Mucosa of descending colon (tissue), 3 donors: ENCODE measurements at regions not wholly inside any gene's neighbourhood (a gene's known extent, or its start where the extent isn't known, plus 50 kb on each side); places are given as distances from the start of the nearest gene placed in this dataset.

Experiments
- ATAC-seq: fragments of 200-7000 bp; cut with Tn5 transposase; one replicate; pipeline ENCODE4 v1.9.1; 2020; ENCODE audit warnings: mild to moderate bottlenecking, moderate library complexity
- DNase-seq, 3 donors: peaks; one replicate each; pipeline ENCODE4 v3.0.0-alpha.2; 2020
- H3K36me3 ChIP-seq: fragments of 200-600 bp; one replicate; pipeline ENCODE4 v1.8.0; 2021; ENCODE audit warnings: low read depth, mild to moderate bottlenecking
- H3K4me1 ChIP-seq: fragments of 200-600 bp; one replicate; pipeline ENCODE4 v1.8.0; 2021; ENCODE audit warnings: low read depth, mild to moderate bottlenecking
- H3K4me3 ChIP-seq: fragments of 200-600 bp; one replicate; pipeline ENCODE4 v1.8.0; 2021; ENCODE audit warnings: mild to moderate bottlenecking
- H3K9me3 ChIP-seq: fragments of 200-600 bp; one replicate; pipeline ENCODE4 v1.8.0; 2021; ENCODE audit warnings: mild to moderate bottlenecking
- CTCF ChIP-seq: fragments of 200-600 bp; IDR thresholded peaks from one replicate; pipeline ENCODE4 v1.8.0; 2022; ENCODE audit warnings: antibody characterized with exemption, mild to moderate bottlenecking
- intact Hi-C, 2 donors: fragments of 100-400 bp; cut with DNase I in 1 of 2; cut with micrococcal nuclease in 1 of 2; formaldehyde crosslinking; loops; one replicate each; pipeline versions ENCODE4 v1.11.0 to v1.11.1; 2022; cut with DNase I, micrococcal nuclease
- donor health status: DM: no; HTN: no; CAD: no; lungs with moderate emphysema.
- donor health status: DM: no; HTN: no; CAD: no.
- donor health status: DM: no; HTN: yes; CAD: no.

DNA sequence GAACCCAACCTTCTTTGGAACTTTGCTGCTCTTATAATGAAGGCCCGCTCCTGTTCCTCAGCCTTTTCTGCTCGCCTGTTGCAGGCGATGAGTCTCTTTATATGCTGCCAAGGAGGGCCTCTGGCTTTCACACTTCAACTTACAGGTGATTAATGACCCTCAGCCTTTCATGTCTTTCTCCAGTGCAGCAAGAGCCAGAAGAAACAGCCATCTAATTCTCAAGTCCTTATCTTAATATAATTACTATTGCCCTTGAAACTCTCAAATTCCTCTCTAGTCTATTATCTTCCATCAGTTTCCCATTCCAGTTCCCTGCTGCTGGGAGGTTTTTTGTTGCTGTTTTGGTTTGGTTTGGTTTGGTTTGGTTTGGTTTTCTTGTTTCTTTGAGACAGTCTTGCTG is 121.8 kb upstream of the MED13 start:
- Histone ChIP-seq H3K36me3 (no peaks in the 10 kb centered on the region), H3K4me3 (no peak overlapping the region), H3K4me1 (peaks cover 7% of the 10 kb centered on the region), H3K9me3 (no peaks in the 10 kb centered on the region)
- intact Hi-C loops, result no loop called here
- ATAC-seq (no peak), DNase-seq (no peak)
- TF ChIP-seq CTCF, result no peak

GRCh38 chr17:62180772-62181171 is 115.7 kb upstream of the MED13 start:
- TF ChIP-seq CTCF, result no peak
- Histone ChIP-seq H3K36me3 (no peaks in the 10 kb centered on the region), H3K9me3 (peaks cover 5% of the 10 kb centered on the region), H3K4me1 (peaks cover 4% of the 10 kb centered on the region), H3K4me3 (no peak overlapping the region)
- ATAC-seq, result no peak
- intact Hi-C loops, result no loop called here
- DNase-seq, result no peak

- Histone ChIP-seq H3K4me3 (no peak overlapping the region), H3K9me3 (peaks cover 5% of the 10 kb centered on the region), H3K36me3 (no peaks in the 10 kb centered on the region), H3K4me1 (peaks cover 4% of the 10 kb centered on the region)
- DNase-seq (peak in 1 of 3 donors; percentile 51), ATAC-seq (peak; percentile 98)
- TF ChIP-seq CTCF, result no peak
- intact Hi-C loops, result no loop called here
These were observed 114.6 kb upstream of the MED13 start for GRCh38 chr17:62179525-62180161.

DNA sequence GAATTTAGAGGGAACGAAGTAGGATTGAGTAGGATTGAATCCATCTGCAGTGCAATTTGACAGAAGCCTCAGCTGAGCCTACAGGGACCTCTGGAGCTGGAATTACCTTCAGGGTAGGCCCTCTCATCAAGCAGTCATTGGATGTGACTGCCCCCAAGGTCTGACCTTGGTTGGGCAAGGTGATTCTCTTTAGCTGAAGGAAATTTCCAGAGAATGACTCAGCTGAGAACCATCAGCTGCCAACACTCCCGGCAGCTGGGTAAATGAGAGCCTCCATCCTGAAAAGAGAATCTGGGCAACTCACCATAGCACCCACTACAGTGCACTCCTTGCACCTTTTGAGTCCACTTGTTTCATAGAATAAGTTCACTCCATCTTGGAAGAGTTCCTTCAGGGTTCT is 113.5 kb upstream of the MED13 start:
- no peak overlapping the region for H3K4me3 ChIP-seq
- H3K4me1 ChIP-seq, result peaks cover 4% of the 10 kb centered on the region
- peaks cover 5% of the 10 kb centered on the region for H3K9me3 ChIP-seq
- no peak for TF ChIP-seq CTCF
- intact Hi-C loops, result no loop called here
- H3K36me3 ChIP-seq, result no peaks in the 10 kb centered on the region
- DNase-seq (no peak), ATAC-seq (peak; percentile 24)

DNA sequence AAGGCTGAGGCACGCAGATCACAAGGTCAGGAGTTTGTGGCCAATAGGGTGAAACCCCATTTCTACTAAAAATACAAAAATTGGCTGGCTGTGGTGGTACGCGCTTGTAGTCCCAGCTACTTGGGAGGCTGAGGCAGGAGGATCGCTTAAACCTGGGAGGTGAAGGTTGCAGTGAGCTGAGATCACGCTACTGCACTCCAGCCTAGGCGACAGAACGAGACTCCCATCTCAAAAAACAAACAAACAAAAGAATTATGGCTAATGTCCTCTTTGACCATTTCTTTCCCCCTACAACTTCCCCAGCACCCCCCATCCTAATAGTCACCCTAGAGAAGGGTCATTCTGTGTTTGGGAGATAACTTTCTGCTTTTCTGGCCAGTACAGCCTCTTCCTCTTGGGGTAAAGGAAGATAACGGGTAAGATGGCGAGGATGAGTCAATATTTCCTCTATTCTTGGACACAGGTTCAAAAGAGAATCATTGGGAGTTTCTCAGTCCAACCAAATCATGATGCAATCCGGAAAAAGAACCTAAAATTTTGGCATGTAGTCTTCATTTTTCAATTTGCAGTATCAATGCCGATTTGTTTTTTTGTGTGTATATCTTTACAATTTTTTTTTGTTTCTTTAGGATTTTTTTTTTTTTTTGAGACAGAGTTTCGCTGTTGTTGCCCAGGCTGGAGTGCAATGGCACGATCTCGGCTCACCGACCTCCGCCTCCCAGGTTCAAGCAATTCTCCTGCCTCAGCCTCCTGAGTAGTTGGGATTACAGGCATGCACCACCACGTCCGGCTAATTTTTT is 107.6 kb upstream of the MED13 start:
- H3K4me1 ChIP-seq, result no peaks in the 10 kb centered on the region
- no peak for TF ChIP-seq CTCF
- DNase-seq (no peak), ATAC-seq (no peak)
- intact Hi-C loops, result no loop called here
- no peak overlapping the region for H3K4me3 ChIP-seq
- no peaks in the 10 kb centered on the region for H3K36me3 ChIP-seq
- no peaks in the 10 kb centered on the region for H3K9me3 ChIP-seq
